SK-N-MC (cell line): ENCODE measurements at regions not wholly inside any gene's neighbourhood (a gene's known extent, or its start where the extent isn't known, plus 50 kb on each side); places are given as distances from the start of the nearest gene placed in this dataset.

Experiments
- EZH2 ChIP-seq: fragments of 200-600 bp; sonication (generic); IDR thresholded peaks from one replicate; pipeline ENCODE4 v1.6.1; 2017; ENCODE audit warnings: antibody characterized with exemption
- POLR2AphosphoS5 ChIP-seq: IDR thresholded peaks from 2 replicates; pipeline ENCODE4 v1.6.1; 2012; ENCODE audit warnings: mild to moderate bottlenecking, low read depth, low read length, borderline replicate concordance

DNA sequence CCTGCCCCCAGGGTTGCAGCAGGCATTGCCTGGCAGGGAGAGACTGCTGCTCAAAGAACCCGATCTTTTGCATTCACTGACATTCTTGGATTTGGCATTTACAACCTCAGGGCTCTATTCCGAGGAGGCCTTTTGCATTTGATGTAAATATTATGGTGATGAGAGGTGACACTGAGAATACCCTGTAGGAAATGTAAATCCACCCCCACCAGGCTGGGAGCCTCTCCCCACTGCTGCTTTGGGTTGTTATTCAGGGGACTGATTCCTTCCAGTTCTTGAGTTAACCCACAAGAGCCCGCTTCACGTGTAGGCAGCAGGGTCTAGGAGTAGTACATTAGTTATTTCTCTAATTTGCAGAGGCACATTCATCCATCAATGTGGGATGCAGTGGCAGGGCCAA, 55.5 kb upstream of the ARAP3 start:
- TF ChIP-seq POLR2AphosphoS5, result no peak
- TF ChIP-seq EZH2, result no peak
